ENCODE measurements at regions not wholly inside any gene's neighbourhood (a gene's known extent, or its start where the extent isn't known, plus 50 kb on each side); places are given as distances from the start of the nearest gene placed in this dataset.
A peak's percentile ranks its signal among the peaks of the same experiment; 100 is the strongest.

DNA sequence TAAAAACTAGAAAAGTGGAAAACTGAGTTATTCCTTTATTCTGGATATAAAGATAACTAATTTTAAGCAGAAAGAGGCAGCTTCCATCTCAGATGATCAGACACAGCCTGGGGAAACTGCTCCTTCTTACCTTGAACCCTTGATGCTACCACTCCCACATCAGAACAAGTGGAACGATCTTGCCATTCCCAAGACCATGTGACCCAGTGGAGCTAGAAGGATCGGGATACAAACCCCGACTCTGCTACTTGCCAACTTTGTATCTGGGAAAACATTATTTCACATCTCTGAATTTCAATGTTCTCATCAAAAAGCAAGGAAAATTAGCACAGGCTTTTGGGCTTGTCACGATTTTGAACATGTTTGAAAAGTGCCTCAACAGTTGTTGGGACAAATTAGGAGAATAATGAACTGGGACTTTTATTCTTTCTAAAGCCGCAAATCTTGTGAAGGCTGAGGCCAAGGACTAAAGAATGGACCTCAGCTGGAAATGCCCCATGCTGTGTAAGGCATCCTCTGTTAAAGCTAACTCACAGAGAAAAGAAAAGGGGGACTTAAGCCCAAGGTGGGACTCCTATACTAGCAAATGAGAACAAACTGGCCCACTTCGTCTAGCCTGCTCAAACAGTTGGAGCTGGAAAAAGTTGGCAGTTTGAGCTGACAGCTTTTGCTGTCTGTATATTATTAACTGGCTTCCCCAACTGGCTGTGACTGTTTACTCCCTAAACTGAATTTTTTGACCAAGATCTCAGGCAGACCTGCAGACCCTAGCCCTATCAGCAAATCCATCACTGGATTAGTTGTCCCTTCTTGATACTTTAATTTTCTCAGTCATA is 552.3 kb downstream of the EFNA5 start:
- no peak for DNase-seq (ENCODE audit: extremely low read depth in 1 of 11, low read depth in 9 of 11, low spot score in 4 of 11)

- no peak for DNase-seq (ENCODE audit: extremely low read depth in 1 of 11, low read depth in 9 of 11, low spot score in 4 of 11)
These were observed 558.5 kb downstream of the EFNA5 start for GRCh38 chr5:107112216-107112615.

DNA sequence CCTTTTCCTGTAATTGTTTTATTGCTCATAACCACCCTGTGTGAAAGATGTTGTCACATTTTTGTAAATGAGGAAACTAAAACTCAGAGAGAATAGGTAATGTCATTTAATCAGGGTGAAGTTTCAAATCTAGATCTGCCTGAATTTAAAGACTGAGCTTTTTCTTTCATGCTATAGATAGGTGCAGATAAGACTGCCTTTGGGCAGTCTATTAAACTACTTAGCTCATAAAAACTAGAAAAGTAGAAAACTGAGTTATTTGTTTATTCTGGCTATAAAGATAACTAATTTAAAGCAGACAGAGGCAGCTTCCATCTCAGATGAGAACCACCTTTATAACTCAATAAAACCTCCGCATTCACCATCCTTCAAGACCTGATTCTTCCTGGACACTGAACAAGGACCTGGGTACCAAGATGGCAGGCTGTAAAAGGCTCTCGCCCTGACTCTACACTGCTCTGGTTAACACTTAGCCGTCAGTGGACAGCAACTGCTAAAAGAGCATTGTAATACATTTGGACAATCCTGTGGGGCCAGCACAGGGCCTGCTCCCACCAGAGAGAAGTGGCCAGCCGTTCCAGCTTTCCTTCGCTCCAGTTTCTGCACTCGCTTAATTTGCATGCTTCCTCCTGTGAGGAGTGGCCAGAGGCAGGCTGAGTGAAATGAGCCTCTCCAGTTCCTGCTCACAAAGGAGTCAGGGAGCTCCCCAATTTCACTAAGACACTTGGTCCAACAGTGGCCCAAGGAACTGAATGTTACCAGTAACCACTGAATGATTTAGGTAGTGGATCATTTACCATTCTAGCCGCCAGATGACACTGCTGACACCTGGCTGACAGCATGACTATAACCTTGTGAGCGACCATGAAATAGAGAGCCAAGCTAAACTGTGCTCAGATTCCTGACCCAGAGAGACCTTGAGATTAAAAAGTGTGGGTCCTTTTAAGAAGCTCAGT is 566.4 kb downstream of the EFNA5 start:
- peak in 10 of 11 donors; percentile 25 to 70 (median 47) for DNase-seq (ENCODE audit: extremely low read depth in 1 of 11, low read depth in 9 of 11, low spot score in 4 of 11)

- no peak for DNase-seq (ENCODE audit: extremely low read depth in 1 of 11, low read depth in 9 of 11, low spot score in 4 of 11)
These were observed 567.2 kb downstream of the EFNA5 start for GRCh38 chr5:107103522-107103921.

- DNase-seq (ENCODE audit: extremely low read depth in 1 of 11, low read depth in 9 of 11, low spot score in 4 of 11) = no peak
These were observed 570.6 kb downstream of the EFNA5 start for GRCh38 chr5:107100121-107100520.

DNA sequence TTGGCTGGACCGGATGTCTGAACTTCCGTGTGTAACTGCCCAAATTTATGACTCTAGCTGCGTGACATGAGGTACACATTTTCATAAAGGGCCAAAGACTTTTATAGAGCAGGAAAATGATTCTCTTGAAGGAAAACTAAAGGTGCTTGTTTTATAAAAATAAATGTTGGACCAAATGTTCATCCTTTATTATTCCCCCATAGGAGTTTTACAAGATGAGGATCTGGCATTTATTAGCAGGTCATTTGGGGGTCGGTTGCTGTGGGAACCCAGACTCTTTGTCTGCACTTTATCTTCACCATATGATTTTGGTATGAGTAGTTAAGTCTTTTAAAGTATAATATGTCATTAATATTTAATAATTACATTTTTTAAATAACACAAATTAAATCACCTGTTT is 571.2 kb downstream of the EFNA5 start:
- no peak for DNase-seq (ENCODE audit: extremely low read depth in 1 of 11, low read depth in 9 of 11, low spot score in 4 of 11)

DNA sequence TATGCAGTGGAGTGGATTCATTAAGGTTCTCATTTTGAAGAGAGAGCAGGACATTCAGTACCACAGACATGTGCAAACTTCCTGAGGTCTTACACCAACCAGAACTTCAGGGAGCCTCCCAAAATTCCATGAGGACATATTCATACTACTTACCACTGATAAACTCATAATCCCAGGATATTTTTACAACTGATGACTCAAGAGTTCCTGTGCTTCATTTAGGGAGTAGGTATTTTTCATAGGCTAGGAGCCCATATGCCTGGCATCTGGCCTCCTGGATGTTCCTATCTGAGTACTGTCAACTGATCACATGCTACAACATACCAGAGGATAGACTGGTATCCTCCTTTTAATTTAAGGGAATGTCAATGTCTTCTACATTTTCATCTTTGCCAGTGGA is 578.0 kb downstream of the EFNA5 start:
- no peak for DNase-seq (ENCODE audit: extremely low read depth in 1 of 11, low read depth in 9 of 11, low spot score in 4 of 11)

GRCh38 chr5:107090506-107090905 is 580.2 kb downstream of the EFNA5 start:
- DNase-seq (ENCODE audit: extremely low read depth in 1 of 11, low read depth in 9 of 11, low spot score in 4 of 11) = peak in 1 of 11 donors; percentile 24

- no peak for DNase-seq (ENCODE audit: extremely low read depth in 1 of 11, low read depth in 9 of 11, low spot score in 4 of 11)
These were observed 581.8 kb downstream of the EFNA5 start for GRCh38 chr5:107088907-107089306.

- no peak for DNase-seq (ENCODE audit: extremely low read depth in 1 of 11, low read depth in 9 of 11, low spot score in 4 of 11)
These were observed 585.2 kb downstream of the EFNA5 start for GRCh38 chr5:107085572-107085971.

- DNase-seq (ENCODE audit: extremely low read depth in 1 of 11, low read depth in 9 of 11, low spot score in 4 of 11) = peak in 2 of 11 donors; percentile 8 to 27
These were observed 595.7 kb downstream of the EFNA5 start for GRCh38 chr5:107074996-107075395.

DNA sequence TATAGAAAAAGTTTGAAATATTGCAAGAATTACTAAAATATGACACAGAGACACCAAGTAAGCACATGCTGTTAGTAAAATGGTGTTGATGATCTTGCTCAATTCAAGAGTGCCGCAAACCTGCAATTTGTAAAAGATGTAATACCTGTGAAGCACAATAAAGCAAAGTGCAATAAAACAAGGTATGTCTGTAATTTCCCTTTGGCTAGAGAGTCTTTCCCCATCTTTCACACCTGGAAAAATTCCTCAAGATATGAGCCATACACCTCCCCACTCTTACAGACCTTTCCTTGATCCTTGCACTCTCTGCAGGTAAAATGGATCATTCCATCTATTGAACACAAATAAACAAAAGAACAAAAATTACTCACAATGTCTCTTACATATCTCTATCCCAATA is 597.8 kb downstream of the EFNA5 start:
- no peak for DNase-seq (ENCODE audit: extremely low read depth in 1 of 11, low read depth in 9 of 11, low spot score in 4 of 11)

DNA sequence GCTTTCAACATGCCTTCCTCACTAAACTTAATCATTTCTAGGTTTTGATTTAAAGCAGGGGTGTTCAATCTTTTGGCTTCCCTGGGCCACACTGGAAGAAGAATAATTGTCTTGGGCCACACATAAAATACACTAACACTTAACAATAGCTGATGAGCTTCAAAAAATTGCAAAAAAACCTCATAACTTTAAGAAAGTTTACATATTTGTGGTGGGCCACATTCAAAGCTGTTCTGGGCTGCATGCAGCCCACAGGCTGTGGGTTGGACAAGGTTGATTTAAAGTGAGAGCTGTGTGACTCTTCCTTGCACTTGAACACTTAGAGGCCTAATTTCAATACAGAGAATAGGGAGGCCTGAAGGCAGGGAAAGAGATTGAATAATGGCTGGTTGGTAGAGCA is 598.3 kb downstream of the EFNA5 start:
- DNase-seq (ENCODE audit: extremely low read depth in 1 of 11, low read depth in 9 of 11, low spot score in 4 of 11) = no peak

DNA sequence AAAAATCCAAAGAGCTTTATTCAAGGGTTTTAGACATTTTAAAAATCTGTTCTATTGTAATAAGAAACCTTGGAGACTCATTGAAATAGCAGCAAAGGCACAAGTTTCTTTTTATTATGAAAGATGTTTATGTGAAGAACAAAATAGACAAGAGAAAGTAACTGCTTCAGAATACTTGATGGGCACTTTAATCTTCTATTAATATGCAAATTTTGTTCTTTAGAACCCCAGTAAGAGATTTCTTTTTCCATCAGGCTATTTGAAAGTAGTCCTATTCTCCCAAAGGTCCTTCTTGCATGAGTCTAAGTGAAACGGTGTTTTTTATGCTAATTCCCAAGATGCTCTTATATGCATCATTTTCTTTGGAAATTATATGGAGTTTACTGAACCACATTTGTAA is 602.0 kb downstream of the EFNA5 start:
- no peak for DNase-seq (ENCODE audit: extremely low read depth in 1 of 11, low read depth in 9 of 11, low spot score in 4 of 11)

DNA sequence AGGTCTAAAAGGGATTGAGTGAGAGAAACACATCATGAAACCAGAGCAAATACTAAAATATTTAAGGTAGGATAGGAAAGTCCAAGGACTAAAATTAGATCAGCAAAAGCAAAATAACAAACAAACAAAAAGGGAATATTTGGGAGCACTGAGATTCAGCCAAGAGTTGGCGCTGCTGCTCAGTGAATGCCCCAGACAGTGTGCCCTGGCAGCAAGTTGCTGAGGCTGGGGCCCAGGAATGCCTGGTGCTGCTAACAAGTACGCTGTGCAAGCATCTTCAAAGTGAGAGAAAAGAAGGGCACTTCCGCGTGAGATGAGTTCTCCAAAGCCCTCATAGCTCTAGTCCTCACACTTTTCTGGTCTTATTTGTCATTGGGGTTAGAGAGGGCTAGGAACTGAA is 603.3 kb downstream of the EFNA5 start:
- DNase-seq (ENCODE audit: extremely low read depth in 1 of 11, low read depth in 9 of 11, low spot score in 4 of 11) = no peak

GRCh38 chr5:107063511-107063910 is 607.2 kb downstream of the EFNA5 start:
- no peak for DNase-seq (ENCODE audit: extremely low read depth in 1 of 11, low read depth in 9 of 11, low spot score in 4 of 11)

DNA sequence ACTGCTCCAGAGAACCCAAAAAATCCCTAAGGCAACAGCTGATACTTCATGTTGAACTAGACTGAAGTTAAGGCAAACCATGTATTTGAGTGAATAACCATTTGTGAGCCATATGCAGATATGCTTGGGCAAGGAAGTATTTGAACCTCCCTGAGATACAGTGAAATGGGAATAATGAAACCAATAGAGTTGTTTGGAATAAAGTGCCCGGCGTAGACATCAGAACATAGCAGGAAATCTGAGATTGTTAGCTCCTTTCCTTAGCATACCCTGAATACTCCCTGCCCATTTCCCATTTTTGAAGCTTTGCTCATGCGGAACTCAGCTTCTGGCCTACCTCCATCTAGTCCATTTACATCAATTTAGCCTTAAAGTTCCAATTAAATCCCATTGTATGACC is 611.9 kb downstream of the EFNA5 start:
- DNase-seq (ENCODE audit: extremely low read depth in 1 of 11, low read depth in 9 of 11, low spot score in 4 of 11) = no peak

DNA sequence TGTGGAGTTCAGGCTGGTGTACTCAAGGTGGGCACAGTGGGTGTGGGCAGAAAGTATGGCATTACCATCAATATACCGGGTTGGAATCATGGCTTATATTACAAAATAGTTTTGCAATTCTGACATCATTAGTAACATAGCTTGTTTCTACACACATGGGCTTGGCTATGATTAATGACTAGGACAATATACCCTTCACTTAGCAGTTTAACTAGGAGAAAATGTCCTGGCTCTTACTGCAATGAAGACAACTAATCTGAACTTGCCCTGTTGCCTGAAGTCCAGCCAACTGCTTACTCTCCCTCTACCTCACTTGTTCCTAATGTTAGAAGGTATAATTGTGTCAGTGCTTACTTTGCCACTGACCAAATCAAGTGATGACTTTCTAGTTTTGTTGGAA is 612.5 kb downstream of the EFNA5 start:
- no peak for DNase-seq (ENCODE audit: extremely low read depth in 1 of 11, low read depth in 9 of 11, low spot score in 4 of 11)

GRCh38 chr5:107056278-107056677 is 614.5 kb downstream of the EFNA5 start:
- no peak for DNase-seq (ENCODE audit: extremely low read depth in 1 of 11, low read depth in 9 of 11, low spot score in 4 of 11)

DNA sequence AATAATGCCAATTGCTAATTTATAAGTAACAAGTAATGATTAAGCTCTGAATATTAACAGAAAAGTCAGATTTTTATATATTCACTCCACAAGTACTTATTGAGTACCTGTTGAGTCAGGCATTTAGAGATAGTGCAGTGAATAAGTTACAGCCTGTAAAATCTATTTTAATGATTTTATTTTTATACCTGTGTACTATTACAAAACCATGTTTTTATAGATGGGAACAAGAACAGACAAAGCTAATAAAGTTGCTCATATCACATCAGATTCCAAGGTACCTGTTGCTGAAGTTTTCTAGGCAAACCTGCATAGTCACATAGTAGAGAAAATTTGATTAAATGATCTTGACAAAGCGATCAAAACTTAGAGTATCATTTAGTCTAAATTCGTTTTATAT is 623.7 kb downstream of the EFNA5 start:
- no peak for DNase-seq (ENCODE audit: extremely low read depth in 1 of 11, low read depth in 9 of 11, low spot score in 4 of 11)
